GM21367 (cell line): ENCODE measurements at regions not wholly inside any gene's neighbourhood (a gene's known extent, or its start where the extent isn't known, plus 50 kb on each side); places are given as distances from the start of the nearest gene placed in this dataset.
"Not testable (repeated sequence)": the region's sequence is repeated elsewhere in the genome, so short reads cannot be mapped to it uniquely, and the experiment has no call there.

Source experiments
- ATAC-seq: cut with Tn5 transposase; IDR thresholded peaks from one replicate; pipeline ENCODE4 v1.9.1; 2021; ENCODE audit not compliant: unreplicated experiment

- not testable (repeated sequence) for ATAC-seq
Observed at GRCh38 chr14:105675905-105676670, 149.7 kb downstream of the TMEM121 start.

- not testable (repeated sequence) for ATAC-seq
Observed at GRCh38 chr14:105678057-105678456, 151.7 kb downstream of the TMEM121 start.

GRCh38 chr14:105678996-105679958, 152.9 kb downstream of the TMEM121 start:
- ATAC-seq = not testable (repeated sequence)

- peak; percentile 37 for ATAC-seq
Observed at GRCh38 chr14:105679959-105680735, 153.8 kb downstream of the TMEM121 start.

GRCh38 chr14:105680736-105681098, 154.3 kb downstream of the TMEM121 start:
- peak; percentile 31 for ATAC-seq

GRCh38 chr14:105681606-105682185, 155.3 kb downstream of the TMEM121 start:
- ATAC-seq = not testable (repeated sequence)

- ATAC-seq = not testable (repeated sequence)
Observed at GRCh38 chr14:105682442-105682841, 156.1 kb downstream of the TMEM121 start.

- ATAC-seq = no peak
Observed at GRCh38 chr14:105682956-105683570, 156.7 kb downstream of the TMEM121 start.

- ATAC-seq = not testable (repeated sequence)
Observed at GRCh38 chr14:105684056-105684455, 157.7 kb downstream of the TMEM121 start.

GRCh38 chr14:105684597-105684996, 158.2 kb downstream of the TMEM121 start:
- not testable (repeated sequence) for ATAC-seq

- no peak for ATAC-seq
Observed at GRCh38 chr14:105685003-105685402, 158.6 kb downstream of the TMEM121 start.

GRCh38 chr14:105685605-105686004, 159.2 kb downstream of the TMEM121 start:
- ATAC-seq = not testable (repeated sequence)

GRCh38 chr14:105686050-105686449, 159.7 kb downstream of the TMEM121 start:
- not testable (repeated sequence) for ATAC-seq

GRCh38 chr14:105686462-105687170, 160.2 kb downstream of the TMEM121 start:
- not testable (repeated sequence) for ATAC-seq

- not testable (repeated sequence) for ATAC-seq
Observed at GRCh38 chr14:105687171-105688022, 161.0 kb downstream of the TMEM121 start.

- not testable (repeated sequence) for ATAC-seq
Observed at GRCh38 chr14:105688023-105688351, 161.6 kb downstream of the TMEM121 start.

GRCh38 chr14:105688664-105689221, 162.4 kb downstream of the TMEM121 start:
- ATAC-seq = not testable (repeated sequence)

GRCh38 chr14:105689722-105690121, 163.3 kb downstream of the TMEM121 start:
- ATAC-seq = no peak
